AG04449 (cell line): ENCODE measurements at regions not wholly inside any gene's neighbourhood (a gene's known extent, or its start where the extent isn't known, plus 50 kb on each side); places are given as distances from the start of the nearest gene placed in this dataset.
"Not testable (repeated sequence)": the region's sequence is repeated elsewhere in the genome, so short reads cannot be mapped to it uniquely, and the experiment has no call there.

ENCODE experiments used
- CTCF ChIA-PET: fragments of 350-600 bp; formaldehyde crosslinking; extraction: SDS; loops from one replicate; lab custom pipeline; 2021; ENCODE audit warnings: antibody characterized with exemption; lab: Yijun Ruan, JAX
- POLR2A ChIA-PET: fragments of 400-600, 350-600 bp; formaldehyde crosslinking; extraction: SDS; loops from one replicate; lab custom pipeline; 2020; ENCODE audit warnings: antibody characterized with exemption, inconsistent platforms; lab: Yijun Ruan, JAX
- DNase-seq: peaks from one replicate; pipeline ENCODE4 v3.0.0-alpha.2; 2010; ENCODE audit warnings: low read depth, low spot score
- H3K4me3 ChIP-seq: 2 replicates; pipeline ENCODE4 v1.5.1; 2011; ENCODE audit warnings: low read depth, mild to moderate bottlenecking, control low read depth, low read length
- TF ChIP-seq, protein P1 (sequence below): IDR thresholded peaks from one replicate; pipeline ENCODE4 v1.5.1; 2011; ENCODE audit warnings: mild to moderate bottlenecking, moderate library complexity, low read length, control low read depth, inconsistent platforms; ENCODE audit not compliant: insufficient read depth; ENCODE audit errors: missing control alignments

DNA sequence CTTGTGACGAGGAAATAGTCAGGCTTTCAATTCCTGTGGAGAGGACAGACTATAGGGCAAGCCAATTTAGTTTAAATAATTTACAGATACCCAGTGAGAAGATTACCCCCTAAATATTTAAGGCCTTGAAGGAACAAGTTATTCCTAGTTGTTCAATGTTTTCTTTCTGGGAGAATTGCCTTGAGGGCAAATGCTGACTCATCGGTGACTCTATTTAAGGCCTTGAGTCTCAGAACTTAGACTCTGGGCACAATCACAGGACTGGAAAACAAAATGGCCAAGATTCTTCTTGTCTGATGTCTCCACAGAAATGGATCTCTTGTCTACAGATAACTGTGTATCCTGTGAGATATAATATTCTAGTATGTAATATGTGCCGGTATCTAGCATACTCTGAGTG, 467.1 kb downstream of the SUCLG1 start:
- H3K4me3 ChIP-seq, result no peak overlapping the region
- no peak for DNase-seq
- TF ChIP-seq, protein P1, sequence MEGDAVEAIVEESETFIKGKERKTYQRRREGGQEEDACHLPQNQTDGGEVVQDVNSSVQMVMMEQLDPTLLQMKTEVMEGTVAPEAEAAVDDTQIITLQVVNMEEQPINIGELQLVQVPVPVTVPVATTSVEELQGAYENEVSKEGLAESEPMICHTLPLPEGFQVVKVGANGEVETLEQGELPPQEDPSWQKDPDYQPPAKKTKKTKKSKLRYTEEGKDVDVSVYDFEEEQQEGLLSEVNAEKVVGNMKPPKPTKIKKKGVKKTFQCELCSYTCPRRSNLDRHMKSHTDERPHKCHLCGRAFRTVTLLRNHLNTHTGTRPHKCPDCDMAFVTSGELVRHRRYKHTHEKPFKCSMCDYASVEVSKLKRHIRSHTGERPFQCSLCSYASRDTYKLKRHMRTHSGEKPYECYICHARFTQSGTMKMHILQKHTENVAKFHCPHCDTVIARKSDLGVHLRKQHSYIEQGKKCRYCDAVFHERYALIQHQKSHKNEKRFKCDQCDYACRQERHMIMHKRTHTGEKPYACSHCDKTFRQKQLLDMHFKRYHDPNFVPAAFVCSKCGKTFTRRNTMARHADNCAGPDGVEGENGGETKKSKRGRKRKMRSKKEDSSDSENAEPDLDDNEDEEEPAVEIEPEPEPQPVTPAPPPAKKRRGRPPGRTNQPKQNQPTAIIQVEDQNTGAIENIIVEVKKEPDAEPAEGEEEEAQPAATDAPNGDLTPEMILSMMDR, result no peak
- ChIA-PET CTCF (no interaction called here), POLR2A (no interaction called here)

DNA sequence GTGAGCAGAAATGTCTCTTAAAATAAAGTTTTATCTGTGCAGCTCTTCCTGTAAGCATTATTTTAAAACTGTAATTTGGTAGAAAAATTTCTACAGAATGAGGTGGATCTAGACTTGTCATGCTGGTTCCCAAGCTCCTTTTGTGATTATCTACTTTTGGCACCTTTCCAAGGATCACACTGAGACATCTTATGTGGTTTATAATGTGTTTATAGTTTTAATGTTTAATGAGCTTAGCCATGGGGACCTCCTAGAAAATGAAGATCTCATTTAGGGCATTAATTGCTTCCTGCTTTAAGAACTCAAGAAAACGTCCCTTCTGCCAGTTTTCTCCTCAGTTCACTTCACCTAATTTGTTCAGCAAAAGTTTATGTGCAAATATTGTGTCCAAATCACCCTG, 468.4 kb downstream of the SUCLG1 start:
- CTCF ChIA-PET, result no interaction called here
- TF ChIP-seq, protein P1, result no peak
- no peak for DNase-seq
- no peak overlapping the region for H3K4me3 ChIP-seq
- POLR2A ChIA-PET, result no interaction called here

DNA sequence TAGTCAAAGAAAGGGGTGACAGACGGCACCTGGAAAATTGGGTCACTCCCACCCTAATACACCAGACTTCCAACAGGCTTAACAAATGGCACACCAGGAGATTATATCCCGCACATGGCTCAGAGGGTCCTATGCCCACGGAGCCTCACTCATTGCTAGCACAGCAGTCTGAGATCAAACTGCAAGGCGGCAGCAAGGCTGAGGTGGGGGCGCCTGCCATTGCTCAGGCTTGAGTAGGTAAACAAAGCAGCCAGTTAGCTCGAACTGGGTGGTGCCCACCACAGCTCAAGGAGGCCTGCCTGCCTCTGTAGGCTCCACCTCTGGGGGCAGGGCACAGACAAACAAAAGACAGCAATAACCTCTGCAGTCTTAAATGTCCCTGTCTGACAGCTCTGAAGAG, 482.5 kb downstream of the SUCLG1 start:
- DNase-seq, POLR2A ChIA-PET, H3K4me3 ChIP-seq, CTCF ChIA-PET: not testable (repeated sequence)

DNA sequence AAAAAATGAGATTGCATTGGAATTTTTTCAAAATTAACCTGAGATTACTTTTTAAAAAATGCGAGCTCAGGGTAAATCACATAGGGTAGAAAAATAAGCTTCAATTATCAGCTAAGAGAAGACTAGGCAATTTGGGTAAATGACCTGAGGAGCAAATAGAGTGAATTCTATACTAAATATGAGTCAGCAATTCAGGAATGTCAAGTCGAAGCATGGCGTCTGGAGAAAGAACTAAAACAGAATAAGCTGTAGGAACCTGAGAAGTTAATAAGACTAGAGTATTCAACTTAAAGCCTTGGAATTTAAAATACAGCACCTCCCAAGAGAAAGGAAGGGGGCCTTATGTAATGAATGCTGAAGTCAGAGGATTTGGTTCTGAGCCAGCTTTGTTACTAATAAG, 487.0 kb downstream of the SUCLG1 start:
- no peak for DNase-seq
- POLR2A ChIA-PET, result no interaction called here

DNA sequence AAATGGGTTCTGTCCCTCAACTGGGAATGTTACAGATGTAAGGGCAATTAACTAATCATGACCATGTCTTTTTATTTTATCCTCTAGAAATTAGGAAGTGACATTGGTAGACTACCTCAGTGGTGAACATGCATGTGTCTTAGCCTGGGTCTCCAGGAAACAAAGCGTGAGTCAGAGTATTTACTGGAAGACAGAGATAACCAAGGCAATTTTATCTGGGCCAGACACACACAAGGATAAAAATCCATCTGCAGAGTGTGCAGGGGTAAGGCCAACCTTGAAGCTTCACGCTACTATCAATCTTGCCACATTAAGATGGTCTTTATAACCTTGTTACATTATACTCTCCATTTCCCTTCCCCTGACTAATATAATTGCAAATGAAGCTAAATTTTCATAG, 487.5 kb downstream of the SUCLG1 start:
- no peak overlapping the region for H3K4me3 ChIP-seq
- POLR2A ChIA-PET, result no interaction called here
- CTCF ChIA-PET, result no interaction called here
- no peak for DNase-seq
- TF ChIP-seq, protein P1, result no peak

More for the DNA sequence above, 487.0 kb downstream of the SUCLG1 start:
- H3K4me3 ChIP-seq, result no peak overlapping the region
- TF ChIP-seq, protein P1, result no peak
- CTCF ChIA-PET, result interaction anchor here (0.9 kb wide), 1 partner anchor 50 kb away, joined by 3 read pairs; no protein-coding TSS in a partner anchor

DNA sequence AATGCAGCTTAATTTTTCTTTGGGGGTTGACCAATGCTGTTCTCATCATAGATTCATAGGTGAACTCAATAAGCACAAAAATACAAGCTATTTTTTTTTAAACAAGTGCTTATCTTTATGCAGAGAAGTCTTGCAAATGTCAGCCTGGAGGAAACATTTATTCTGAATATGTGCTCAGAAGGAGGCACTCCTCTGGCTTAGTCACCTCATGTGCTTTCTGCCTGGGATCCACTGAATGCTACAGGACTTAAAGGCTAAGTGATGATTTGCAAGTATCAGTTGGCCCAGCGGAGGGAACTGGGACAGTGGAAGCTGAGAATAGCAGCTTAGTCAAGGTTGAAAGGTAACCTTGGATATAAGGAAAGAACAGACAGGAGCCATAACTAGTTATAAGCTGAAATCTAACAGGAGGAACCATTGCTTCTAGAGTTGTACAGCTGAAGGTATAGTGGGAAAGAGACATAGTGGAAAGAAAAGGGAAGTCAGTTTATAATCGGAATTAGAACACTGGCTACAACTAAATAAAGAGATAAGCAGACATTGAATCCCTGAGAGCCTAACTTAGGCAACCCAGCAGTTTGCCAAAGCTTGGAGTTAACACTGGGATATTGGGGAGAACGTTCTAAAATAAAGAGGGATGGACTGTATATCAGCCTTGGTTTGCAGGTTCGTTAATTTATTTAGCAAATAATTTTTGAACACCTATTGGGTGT, 488.7 kb downstream of the SUCLG1 start:
- H3K4me3 ChIP-seq, result no peak overlapping the region
- TF ChIP-seq, protein P1, result no peak
- no peak for DNase-seq
- ChIA-PET POLR2A (no interaction called here), CTCF (no interaction called here)

DNA sequence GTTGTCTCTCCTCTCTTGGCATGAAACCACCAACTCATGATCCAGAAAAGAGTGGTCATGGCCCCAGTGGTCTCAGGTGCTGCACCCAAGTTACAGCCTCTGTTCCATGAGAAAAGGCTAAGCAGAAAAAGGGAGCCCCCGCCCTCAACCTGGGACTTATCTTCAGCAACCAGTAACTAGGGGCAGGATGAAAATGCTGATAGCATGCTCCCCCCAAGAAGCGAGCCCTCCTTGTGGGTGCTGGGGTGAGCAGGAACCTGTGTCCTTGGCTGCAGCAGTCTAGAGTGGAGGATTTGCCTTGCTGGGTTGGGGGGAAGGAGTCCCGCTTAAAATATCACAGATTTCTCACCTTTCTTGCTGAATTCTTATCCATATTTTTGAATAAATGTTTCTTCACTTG, 490.0 kb downstream of the SUCLG1 start:
- CTCF ChIA-PET, result no interaction called here
- POLR2A ChIA-PET, result no interaction called here
- no peak for DNase-seq
- H3K4me3 ChIP-seq, result no peak overlapping the region
- TF ChIP-seq, protein P1, result no peak
